ENCODE measurements at regions not wholly inside any gene's neighbourhood (a gene's known extent, or its start where the extent isn't known, plus 50 kb on each side); places are given as distances from the start of the nearest gene placed in this dataset.

DNA sequence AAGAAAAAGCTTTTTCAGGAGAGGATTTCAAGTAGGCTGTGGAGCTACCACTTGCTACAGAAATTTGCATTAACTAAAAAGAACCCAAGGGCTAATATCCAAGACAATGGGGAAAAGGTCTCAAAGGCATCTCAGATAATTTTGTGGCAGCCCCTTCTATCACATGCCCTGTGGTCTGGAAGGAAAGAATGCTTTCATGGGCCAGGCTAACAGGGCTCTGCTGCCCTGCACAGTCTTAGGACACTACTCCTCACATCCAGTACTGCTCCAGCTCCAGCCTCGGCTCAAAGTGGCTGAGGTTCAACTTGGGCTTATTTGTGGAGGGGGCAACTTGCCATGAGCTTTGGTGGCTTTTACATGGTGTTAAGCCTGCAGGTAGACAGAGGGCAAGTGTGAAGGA is 1150.3 kb downstream of the CNTNAP5 start:
- no peak overlapping the region for H3K4me3 ChIP-seq
- H3K36me3 ChIP-seq: no peaks in the 10 kb centered on the region
- ATAC-seq (no peak), DNase-seq (no peak)
- TF ChIP-seq, protein P1, sequence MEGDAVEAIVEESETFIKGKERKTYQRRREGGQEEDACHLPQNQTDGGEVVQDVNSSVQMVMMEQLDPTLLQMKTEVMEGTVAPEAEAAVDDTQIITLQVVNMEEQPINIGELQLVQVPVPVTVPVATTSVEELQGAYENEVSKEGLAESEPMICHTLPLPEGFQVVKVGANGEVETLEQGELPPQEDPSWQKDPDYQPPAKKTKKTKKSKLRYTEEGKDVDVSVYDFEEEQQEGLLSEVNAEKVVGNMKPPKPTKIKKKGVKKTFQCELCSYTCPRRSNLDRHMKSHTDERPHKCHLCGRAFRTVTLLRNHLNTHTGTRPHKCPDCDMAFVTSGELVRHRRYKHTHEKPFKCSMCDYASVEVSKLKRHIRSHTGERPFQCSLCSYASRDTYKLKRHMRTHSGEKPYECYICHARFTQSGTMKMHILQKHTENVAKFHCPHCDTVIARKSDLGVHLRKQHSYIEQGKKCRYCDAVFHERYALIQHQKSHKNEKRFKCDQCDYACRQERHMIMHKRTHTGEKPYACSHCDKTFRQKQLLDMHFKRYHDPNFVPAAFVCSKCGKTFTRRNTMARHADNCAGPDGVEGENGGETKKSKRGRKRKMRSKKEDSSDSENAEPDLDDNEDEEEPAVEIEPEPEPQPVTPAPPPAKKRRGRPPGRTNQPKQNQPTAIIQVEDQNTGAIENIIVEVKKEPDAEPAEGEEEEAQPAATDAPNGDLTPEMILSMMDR (IDR thresholded peaks at IDR 0.05): no peak
- H3K27ac ChIP-seq: no peak overlapping the region
- H3K9me3 ChIP-seq: no peaks in the 10 kb centered on the region
- no peaks in the 10 kb centered on the region for H3K27me3 ChIP-seq
- intact Hi-C loops (cut with DNase I): no loop called here
- H3K4me1 ChIP-seq: no peaks in the 10 kb centered on the region

DNA sequence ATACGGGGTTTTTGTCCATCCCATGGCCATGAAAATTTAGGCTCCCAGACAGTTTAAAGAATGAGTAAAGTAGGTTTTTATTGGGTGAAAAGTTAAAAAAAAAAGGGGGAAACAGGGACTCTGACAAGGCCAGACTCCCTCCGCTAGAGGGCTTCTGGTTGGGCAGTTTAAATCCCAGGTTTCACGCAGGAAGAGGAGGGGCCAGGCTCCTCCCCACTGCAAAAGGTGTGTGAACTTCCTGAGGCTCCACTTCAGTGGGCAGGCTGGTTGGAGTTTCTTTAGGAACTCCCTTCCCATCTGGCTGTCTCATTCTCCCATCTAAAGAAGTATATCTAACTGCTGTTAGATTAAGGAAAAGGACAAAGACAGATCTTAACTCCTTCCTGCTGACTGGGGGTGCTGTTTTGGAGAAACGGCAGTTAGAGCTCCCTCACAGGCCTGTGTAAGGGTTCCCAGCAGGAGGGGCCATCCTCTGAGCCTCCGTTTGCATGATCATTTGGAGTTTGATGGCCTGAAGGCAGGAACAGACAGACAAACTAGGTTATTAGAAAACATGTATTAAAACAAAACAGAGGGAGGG is 1160.7 kb downstream of the CNTNAP5 start:
- Histone ChIP-seq H3K4me1 (no peaks in the 10 kb centered on the region), H3K36me3 (no peaks in the 10 kb centered on the region), H3K4me3 (no peak overlapping the region), H3K9me3 (no peaks in the 10 kb centered on the region), H3K27ac (no peak overlapping the region), H3K27me3 (no peaks in the 10 kb centered on the region)
- DNase-seq: no peak
- TF ChIP-seq, protein P1 (IDR thresholded peaks at IDR 0.05): no peak
- ATAC-seq: no peak
- intact Hi-C loops (cut with DNase I): no loop called here

DNA sequence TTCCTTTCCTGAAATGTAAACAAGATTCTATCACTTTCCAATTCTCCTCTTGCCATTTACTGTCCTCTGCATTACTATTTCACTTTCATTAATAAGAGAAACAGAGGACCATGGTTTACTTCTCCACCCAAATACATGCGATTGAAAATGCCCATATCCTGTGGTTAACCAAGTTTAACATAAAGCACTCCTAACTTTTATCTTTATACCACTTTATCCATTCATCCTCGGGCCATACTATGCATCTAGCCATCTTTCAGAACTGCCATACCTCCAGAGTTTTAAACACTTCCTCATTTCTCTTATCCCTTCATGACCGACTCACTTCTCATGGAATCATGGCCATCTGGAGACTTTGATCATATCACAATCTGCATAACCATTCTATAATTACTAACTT is 1182.3 kb downstream of the CNTNAP5 start:
- H3K4me1 ChIP-seq: no peaks in the 10 kb centered on the region
- TF ChIP-seq, protein P1 (IDR thresholded peaks at IDR 0.05): no peak
- no peak for DNase-seq
- intact Hi-C loops (cut with DNase I): no loop called here
- no peaks in the 10 kb centered on the region for H3K27me3 ChIP-seq
- no peak for ATAC-seq
- H3K4me3 ChIP-seq: no peak overlapping the region
- no peaks in the 10 kb centered on the region for H3K9me3 ChIP-seq
- H3K36me3 ChIP-seq: no peaks in the 10 kb centered on the region
- no peak overlapping the region for H3K27ac ChIP-seq

DNA sequence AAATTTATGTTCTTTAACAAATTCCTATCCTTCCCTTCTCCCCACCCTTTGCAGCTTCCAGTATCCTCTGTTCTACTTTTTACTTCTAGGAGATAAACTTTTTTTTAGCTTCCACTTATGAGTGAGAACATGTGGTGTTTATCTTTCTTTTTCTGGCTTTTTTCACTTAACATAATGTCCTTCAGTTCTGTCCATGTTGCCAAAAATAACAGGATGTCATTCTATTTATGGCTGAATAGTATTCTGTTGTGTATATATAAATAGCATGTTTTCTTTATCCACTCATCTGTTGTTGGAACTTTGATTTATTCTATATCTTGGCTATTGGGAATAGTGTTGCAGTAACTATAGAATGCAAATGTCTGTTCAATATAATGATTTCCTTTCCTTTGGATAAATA is 1191.2 kb downstream of the CNTNAP5 start:
- no peak for ATAC-seq
- no peaks in the 10 kb centered on the region for H3K27me3 ChIP-seq
- no peaks in the 10 kb centered on the region for H3K4me1 ChIP-seq
- H3K4me3 ChIP-seq: no peak overlapping the region
- H3K27ac ChIP-seq: no peak overlapping the region
- no peaks in the 10 kb centered on the region for H3K36me3 ChIP-seq
- intact Hi-C loops (cut with DNase I): no loop called here
- DNase-seq: no peak
- TF ChIP-seq, protein P1 (IDR thresholded peaks at IDR 0.05): no peak
- peaks cover 3% of the 10 kb centered on the region for H3K9me3 ChIP-seq

DNA sequence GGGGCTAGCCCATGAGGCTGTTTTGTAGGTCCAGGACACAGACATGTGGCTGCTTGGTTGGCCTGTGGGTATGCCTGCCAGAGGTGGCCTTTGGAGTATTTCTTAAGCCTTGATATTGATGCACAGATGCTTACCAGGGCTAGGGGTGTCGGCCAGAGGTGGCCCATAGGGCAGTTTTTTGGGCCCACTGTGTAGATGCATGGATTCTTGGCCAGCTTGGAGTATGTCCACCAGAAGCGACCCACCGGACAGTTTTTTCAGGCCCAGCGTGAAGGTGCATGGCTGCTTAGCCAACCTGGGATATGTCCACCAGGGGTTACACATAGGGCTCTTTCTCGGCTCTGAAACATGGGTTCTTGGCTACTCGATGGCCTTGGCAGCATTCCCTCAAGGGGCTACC is 1199.1 kb downstream of the CNTNAP5 start:
- peak; percentile 26 for DNase-seq
- TF ChIP-seq, protein P1 (IDR thresholded peaks at IDR 0.05): no peak
- intact Hi-C loops (cut with DNase I): no loop called here
- Histone ChIP-seq H3K9me3 (peaks cover 3% of the 10 kb centered on the region), H3K4me3 (no peak overlapping the region), H3K27ac (no peak overlapping the region), H3K4me1 (no peaks in the 10 kb centered on the region), H3K36me3 (no peaks in the 10 kb centered on the region), H3K27me3 (no peaks in the 10 kb centered on the region)
- no peak for ATAC-seq

DNA sequence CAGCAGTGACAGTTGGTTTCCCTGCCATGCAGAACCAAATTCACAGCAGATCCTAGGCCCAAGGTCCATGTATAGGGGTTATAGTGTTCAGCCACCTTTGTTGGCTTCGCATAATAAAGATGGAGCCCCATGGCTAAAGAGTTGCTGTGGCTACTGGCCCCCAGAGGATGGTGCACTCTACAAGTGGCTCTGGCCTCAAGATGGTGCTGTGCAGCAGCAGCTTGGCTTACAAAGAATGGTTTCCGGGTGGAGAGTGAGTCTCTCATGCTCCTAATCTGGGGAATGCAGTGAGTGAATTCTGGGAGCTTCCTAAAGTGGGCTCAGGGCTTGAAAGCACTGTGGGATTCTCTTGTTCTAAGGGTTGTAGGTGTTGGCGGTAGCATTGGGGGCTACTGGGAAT is 1199.7 kb downstream of the CNTNAP5 start:
- ATAC-seq: no peak
- H3K4me3 ChIP-seq: no peak overlapping the region
- intact Hi-C loops (cut with DNase I): no loop called here

More for the DNA sequence above, 1199.7 kb downstream of the CNTNAP5 start:
- Histone ChIP-seq H3K36me3 (no peaks in the 10 kb centered on the region), H3K9me3 (peaks cover 3% of the 10 kb centered on the region), H3K27me3 (no peaks in the 10 kb centered on the region), H3K27ac (no peak overlapping the region), H3K4me1 (no peaks in the 10 kb centered on the region)
- no peak for DNase-seq
- TF ChIP-seq, protein P1 (IDR thresholded peaks at IDR 0.05): no peak

Measured in upper lobe of right lung (tissue), 1 donor.